A673 (cell line): ENCODE measurements at regions not wholly inside any gene's neighbourhood (a gene's known extent, or its start where the extent isn't known, plus 50 kb on each side); places are given as distances from the start of the nearest gene placed in this dataset.

ENCODE experiments used
- BruUV-seq: library from RNA; stranded (reverse); fragments of 400-500 nt; replicated peaks from 2 replicates; lab custom pipeline; 2021; lab: Mats Ljungman, UMichigan
- CTCF ChIA-PET: fragments of 300-600 bp; sonication (Branson Sonifier 250); formaldehyde crosslinking; loops from one replicate; lab custom pipeline; 2022; ENCODE audit warnings: antibody characterized with exemption; lab: Charles Lee
- POLR2A ChIA-PET: fragments of 300-600 bp; sonication (Branson Sonifier 250); formaldehyde crosslinking; loops from one replicate; lab custom pipeline; 2022; ENCODE audit warnings: antibody characterized with exemption; ENCODE audit not compliant: low non-redundant PET; lab: Charles Lee
- DNase-seq: peaks from one replicate; pipeline ENCODE4 v3.0.0-alpha.2; 2015; ENCODE audit warnings: low spot score
- H3K27ac ChIP-seq: fragments of 200-600 bp; sonication (generic); 2 replicates; pipeline ENCODE4 v1.5.1; 2016; ENCODE audit warnings: mixed run types, low read depth, mild to moderate bottlenecking, mixed read lengths, antibody characterized with exemption, low read length; ENCODE audit not compliant: poor library complexity, severe bottlenecking
- H3K27me3 ChIP-seq: fragments of 200-600 bp; sonication (generic); replicated peaks from 2 replicates; pipeline ENCODE4 v1.6.1; 2017; ENCODE audit warnings: mixed run types, low read depth, mild to moderate bottlenecking, mixed read lengths, antibody characterized with exemption, low read length; ENCODE audit not compliant: insufficient read depth, poor library complexity
- H3K36me3 ChIP-seq: fragments of 200-600 bp; sonication (generic); 2 replicates; pipeline ENCODE4 v1.6.1; 2016; ENCODE audit warnings: mixed run types, mild to moderate bottlenecking, mixed read lengths, antibody characterized with exemption, low read length; ENCODE audit not compliant: insufficient read depth, poor library complexity, severe bottlenecking
- H3K4me1 ChIP-seq: fragments of 200-600 bp; sonication (generic); 2 replicates; pipeline ENCODE4 v1.6.1; 2017; ENCODE audit warnings: mixed run types, mild to moderate bottlenecking, mixed read lengths, antibody characterized with exemption, low read length; ENCODE audit not compliant: insufficient read depth, poor library complexity, severe bottlenecking
- H3K4me3 ChIP-seq: fragments of 200-600 bp; sonication (generic); 2 replicates; pipeline ENCODE4 v1.5.1; 2016; ENCODE audit warnings: low read depth, mixed run types, mild to moderate bottlenecking, mixed read lengths, low read length; ENCODE audit not compliant: poor library complexity, severe bottlenecking
- H3K9me3 ChIP-seq: fragments of 200-600 bp; sonication (generic); 2 replicates; pipeline ENCODE4 v1.6.1; 2016; ENCODE audit warnings: mixed run types, low read depth, mild to moderate bottlenecking, mixed read lengths, antibody characterized with exemption, low read length; ENCODE audit not compliant: poor library complexity, severe bottlenecking
- CTCF ChIP-seq: fragments of 300-800, 200-600 bp; sonication (generic); conservative IDR thresholded peaks from 2 replicates; pipeline ENCODE4 v1.5.1; 2017; ENCODE audit warnings: low read depth, mild to moderate bottlenecking, antibody characterized with exemption, low read length, moderate library complexity, mixed read lengths
- EZH2 ChIP-seq: fragments of 200-600 bp; sonication (generic); IDR thresholded peaks from 2 replicates; pipeline ENCODE4 v1.6.1; 2017; ENCODE audit warnings: borderline replicate concordance, low read depth, mild to moderate bottlenecking, mixed read lengths, antibody characterized with exemption, low read length; ENCODE audit not compliant: poor library complexity, severe bottlenecking
- intact Hi-C: fragments of 100-400 bp; cut with micrococcal nuclease; formaldehyde crosslinking; loops from one replicate; pipeline ENCODE4 v1.10.0; 2022; ENCODE audit not compliant: unreplicated experiment

DNA sequence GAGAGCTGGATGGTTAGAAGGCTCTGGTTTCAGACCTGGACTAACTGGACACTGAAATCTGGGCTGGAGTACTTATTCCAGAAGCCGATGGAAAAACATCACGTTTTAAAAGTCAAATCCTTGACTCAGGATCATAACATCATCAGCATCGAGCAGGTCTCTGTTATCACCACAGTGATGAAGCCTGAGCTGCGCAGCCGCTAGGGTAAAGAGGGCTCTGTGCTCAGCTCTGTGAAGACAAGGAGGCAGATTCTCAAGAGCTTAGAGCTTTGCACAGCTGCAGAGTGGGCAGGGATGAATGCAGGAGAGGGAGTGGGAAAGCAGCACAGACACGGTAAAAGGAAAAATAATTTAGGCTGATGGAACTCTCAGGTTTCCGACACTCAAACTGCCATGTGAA lies 208.8 kb upstream of the TAS2R1 start:
- Histone ChIP-seq H3K4me1 (no peaks in the 10 kb centered on the region), H3K27me3 (peaks cover 6% of the 10 kb centered on the region), H3K9me3 (no peaks in the 10 kb centered on the region), H3K27ac (no peak overlapping the region), H3K4me3 (no peak overlapping the region), H3K36me3 (no peaks in the 10 kb centered on the region)
- POLR2A ChIA-PET = no interaction called here
- CTCF ChIA-PET = no interaction called here
- DNase-seq = no peak
- intact Hi-C loops = no loop called here
- TF ChIP-seq EZH2 (no peak), CTCF (no peak)
- BruUV-seq = no TSS peak

GRCh38 chr5:9834871-9835770 lies 205.0 kb upstream of the TAS2R1 start:
- ChIA-PET CTCF (no interaction called here), POLR2A (no interaction called here)
- BruUV-seq = no TSS peak
- DNase-seq = no peak
- no peaks in the 10 kb centered on the region for H3K36me3 ChIP-seq
- H3K4me3 ChIP-seq = no peak overlapping the region
- intact Hi-C loops = no loop called here
- TF ChIP-seq EZH2 = no peak
- H3K27me3 ChIP-seq = peaks cover 6% of the 10 kb centered on the region
- no peaks in the 10 kb centered on the region for H3K9me3 ChIP-seq
- H3K4me1 ChIP-seq = no peaks in the 10 kb centered on the region
- no peak overlapping the region for H3K27ac ChIP-seq

DNA sequence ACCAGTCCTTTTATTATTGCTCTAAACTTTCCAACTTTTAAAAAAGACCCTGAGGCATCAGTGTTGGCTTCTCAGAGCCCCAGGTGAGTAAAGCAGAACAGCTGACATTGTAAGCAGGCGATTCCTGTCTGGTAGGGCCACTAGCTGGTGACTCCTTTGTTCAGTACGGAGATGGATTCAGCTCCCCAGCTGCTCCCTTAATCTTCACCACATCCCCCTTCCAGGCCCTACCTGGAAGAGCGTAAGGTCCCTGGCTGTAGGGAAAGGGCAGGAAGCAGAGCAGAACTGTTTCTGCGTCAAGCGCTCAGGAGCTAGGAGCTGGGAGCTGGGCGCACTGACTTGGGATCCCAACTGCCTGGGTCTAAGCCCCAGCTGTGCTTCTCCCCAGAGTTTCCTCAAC lies 203.7 kb upstream of the TAS2R1 start:
- no peak for DNase-seq
- H3K27me3 ChIP-seq = no peaks in the 10 kb centered on the region
- no peaks in the 10 kb centered on the region for H3K36me3 ChIP-seq
- ChIA-PET POLR2A (no interaction called here), CTCF (no interaction called here)
- TF ChIP-seq CTCF (no peak), EZH2 (no peak)
- H3K9me3 ChIP-seq = no peaks in the 10 kb centered on the region
- H3K27ac ChIP-seq = no peak overlapping the region
- intact Hi-C loops = no loop called here
- H3K4me3 ChIP-seq = no peak overlapping the region
- H3K4me1 ChIP-seq = no peaks in the 10 kb centered on the region
- no TSS peak for BruUV-seq
